ENCODE measurements at regions not wholly inside any gene's neighbourhood (a gene's known extent, or its start where the extent isn't known, plus 50 kb on each side); places are given as distances from the start of the nearest gene placed in this dataset.

GRCh38 chr5:163190283-163190682, 247.1 kb upstream of the CCNG1 start:
- TF ChIP-seq POLR2A (IDR thresholded peaks at IDR 0.05; ENCODE audit: low read depth, low read length) (no peak), SMC3 (IDR thresholded peaks at IDR 0.05; ENCODE audit: low read depth, low read length) (no peak), RFX5 (IDR thresholded peaks at IDR 0.05; ENCODE audit: low read depth, low read length) (no peak), RCOR1 (IDR thresholded peaks at IDR 0.05; ENCODE audit: insufficient replicate concordance, low read length) (no peak), USF2 (IDR thresholded peaks at IDR 0.05; ENCODE audit: low read depth, low read length) (no peak), RAD21 (IDR thresholded peaks at IDR 0.05; ENCODE audit: low read length) (no peak), BHLHE40 (IDR thresholded peaks at IDR 0.05; ENCODE audit: low read depth, low read length) (no peak), CHD1 (IDR thresholded peaks at IDR 0.05; ENCODE audit: low read depth, low read length) (no peak)
- TF ChIP-seq, protein P1, sequence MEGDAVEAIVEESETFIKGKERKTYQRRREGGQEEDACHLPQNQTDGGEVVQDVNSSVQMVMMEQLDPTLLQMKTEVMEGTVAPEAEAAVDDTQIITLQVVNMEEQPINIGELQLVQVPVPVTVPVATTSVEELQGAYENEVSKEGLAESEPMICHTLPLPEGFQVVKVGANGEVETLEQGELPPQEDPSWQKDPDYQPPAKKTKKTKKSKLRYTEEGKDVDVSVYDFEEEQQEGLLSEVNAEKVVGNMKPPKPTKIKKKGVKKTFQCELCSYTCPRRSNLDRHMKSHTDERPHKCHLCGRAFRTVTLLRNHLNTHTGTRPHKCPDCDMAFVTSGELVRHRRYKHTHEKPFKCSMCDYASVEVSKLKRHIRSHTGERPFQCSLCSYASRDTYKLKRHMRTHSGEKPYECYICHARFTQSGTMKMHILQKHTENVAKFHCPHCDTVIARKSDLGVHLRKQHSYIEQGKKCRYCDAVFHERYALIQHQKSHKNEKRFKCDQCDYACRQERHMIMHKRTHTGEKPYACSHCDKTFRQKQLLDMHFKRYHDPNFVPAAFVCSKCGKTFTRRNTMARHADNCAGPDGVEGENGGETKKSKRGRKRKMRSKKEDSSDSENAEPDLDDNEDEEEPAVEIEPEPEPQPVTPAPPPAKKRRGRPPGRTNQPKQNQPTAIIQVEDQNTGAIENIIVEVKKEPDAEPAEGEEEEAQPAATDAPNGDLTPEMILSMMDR (conservative IDR thresholded peaks at IDR 0.05; ENCODE audit: low read depth, low read length) = no peak

All from IMR-90 (cell line).